Liver (tissue), 2 donors: ENCODE measurements at regions not wholly inside any gene's neighbourhood (a gene's known extent, or its start where the extent isn't known, plus 50 kb on each side); places are given as distances from the start of the nearest gene placed in this dataset.

Experiments
- CTCF ChIP-seq: fragments of 150-350 bp; IDR thresholded peaks from 2 replicates; pipeline ENCODE4 v1.5.1; 2017; ENCODE audit warnings: improper control_type of control experiment, low read depth, low read length; ENCODE audit not compliant: missing input control
- MAX ChIP-seq: IDR thresholded peaks from 2 replicates; pipeline ENCODE4 v1.6.1; 2016; ENCODE audit warnings: antibody characterized with exemption
- REST ChIP-seq: IDR thresholded peaks from 2 replicates; pipeline ENCODE4 v1.6.1; 2016; ENCODE audit warnings: antibody characterized with exemption, mild to moderate bottlenecking
- donor health status: healthy.

GRCh38 chr6:19715167-19715551, 122.0 kb upstream of the ID4 start:
- TF ChIP-seq MAX: no peak
- TF ChIP-seq CTCF: no peak
- TF ChIP-seq REST: no peak
